Omental fat pad (tissue), 3 donors: ENCODE measurements at regions not wholly inside any gene's neighbourhood (a gene's known extent, or its start where the extent isn't known, plus 50 kb on each side); places are given as distances from the start of the nearest gene placed in this dataset.

ENCODE experiments used
- ATAC-seq: fragments of 150-250 bp; one replicate; pipeline ENCODE4 v1.9.1; 2016; ENCODE audit warnings: mild to moderate bottlenecking, moderate library complexity; ENCODE audit not compliant: low FRiP score
- DNase-seq: peaks from one replicate; pipeline ENCODE4 v3.0.0-alpha.2; 2019; ENCODE audit warnings: low spot score
- TF ChIP-seq, protein P1 (sequence below), 3 donors: fragments of 450-650 bp; IDR thresholded peaks; one replicate each; pipeline ENCODE4 v1.5.1; 2016 to 2017; ENCODE audit warnings: antibody characterized with exemption in 3 of 3, mild to moderate bottlenecking in 3 of 3, moderate library complexity in 2 of 3

DNA sequence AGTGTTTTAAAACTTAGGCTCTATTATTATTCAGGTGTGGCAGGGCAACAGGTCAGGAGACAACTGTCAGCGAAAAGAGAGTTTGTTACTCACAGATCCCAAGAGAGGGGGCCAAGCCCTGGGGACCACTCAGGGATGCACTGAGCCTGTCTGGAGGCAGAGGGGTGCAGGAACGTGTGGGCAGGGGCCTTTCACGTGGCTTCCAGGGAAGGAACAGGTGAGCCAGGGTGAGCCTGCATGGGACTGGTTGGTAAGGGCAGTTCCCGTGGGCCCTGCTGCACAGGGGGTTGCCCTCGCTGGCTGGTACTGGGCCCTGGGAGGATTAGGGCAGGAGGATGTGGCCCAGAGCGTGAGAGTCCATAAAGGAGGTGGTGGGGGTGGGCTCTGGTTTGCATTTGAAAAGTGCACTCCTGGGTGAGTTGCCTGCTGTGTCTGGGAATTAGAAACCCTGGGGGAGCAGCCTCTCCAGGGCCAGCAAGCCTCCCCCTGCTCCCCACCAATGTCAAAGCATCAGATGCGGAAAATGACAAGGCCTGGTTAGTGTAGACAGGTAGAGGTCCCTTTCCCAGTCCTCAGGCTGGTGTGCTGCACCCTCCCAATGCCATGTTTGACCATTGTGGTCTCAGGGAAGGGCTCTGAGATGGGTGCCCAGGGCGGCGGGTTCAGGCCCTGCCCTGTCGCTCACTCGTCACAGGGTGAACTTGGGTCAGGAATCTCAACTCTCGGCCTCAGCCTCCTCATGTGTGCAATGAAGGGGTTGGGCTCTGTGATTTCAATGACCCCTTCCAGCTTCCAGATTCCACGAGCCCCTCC, 127.4 kb upstream of the RPS6KA2 start:
- DNase-seq (no peak), ATAC-seq (no peak)
- TF ChIP-seq, protein P1, sequence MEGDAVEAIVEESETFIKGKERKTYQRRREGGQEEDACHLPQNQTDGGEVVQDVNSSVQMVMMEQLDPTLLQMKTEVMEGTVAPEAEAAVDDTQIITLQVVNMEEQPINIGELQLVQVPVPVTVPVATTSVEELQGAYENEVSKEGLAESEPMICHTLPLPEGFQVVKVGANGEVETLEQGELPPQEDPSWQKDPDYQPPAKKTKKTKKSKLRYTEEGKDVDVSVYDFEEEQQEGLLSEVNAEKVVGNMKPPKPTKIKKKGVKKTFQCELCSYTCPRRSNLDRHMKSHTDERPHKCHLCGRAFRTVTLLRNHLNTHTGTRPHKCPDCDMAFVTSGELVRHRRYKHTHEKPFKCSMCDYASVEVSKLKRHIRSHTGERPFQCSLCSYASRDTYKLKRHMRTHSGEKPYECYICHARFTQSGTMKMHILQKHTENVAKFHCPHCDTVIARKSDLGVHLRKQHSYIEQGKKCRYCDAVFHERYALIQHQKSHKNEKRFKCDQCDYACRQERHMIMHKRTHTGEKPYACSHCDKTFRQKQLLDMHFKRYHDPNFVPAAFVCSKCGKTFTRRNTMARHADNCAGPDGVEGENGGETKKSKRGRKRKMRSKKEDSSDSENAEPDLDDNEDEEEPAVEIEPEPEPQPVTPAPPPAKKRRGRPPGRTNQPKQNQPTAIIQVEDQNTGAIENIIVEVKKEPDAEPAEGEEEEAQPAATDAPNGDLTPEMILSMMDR (IDR thresholded peaks at IDR 0.05): no peak

DNA sequence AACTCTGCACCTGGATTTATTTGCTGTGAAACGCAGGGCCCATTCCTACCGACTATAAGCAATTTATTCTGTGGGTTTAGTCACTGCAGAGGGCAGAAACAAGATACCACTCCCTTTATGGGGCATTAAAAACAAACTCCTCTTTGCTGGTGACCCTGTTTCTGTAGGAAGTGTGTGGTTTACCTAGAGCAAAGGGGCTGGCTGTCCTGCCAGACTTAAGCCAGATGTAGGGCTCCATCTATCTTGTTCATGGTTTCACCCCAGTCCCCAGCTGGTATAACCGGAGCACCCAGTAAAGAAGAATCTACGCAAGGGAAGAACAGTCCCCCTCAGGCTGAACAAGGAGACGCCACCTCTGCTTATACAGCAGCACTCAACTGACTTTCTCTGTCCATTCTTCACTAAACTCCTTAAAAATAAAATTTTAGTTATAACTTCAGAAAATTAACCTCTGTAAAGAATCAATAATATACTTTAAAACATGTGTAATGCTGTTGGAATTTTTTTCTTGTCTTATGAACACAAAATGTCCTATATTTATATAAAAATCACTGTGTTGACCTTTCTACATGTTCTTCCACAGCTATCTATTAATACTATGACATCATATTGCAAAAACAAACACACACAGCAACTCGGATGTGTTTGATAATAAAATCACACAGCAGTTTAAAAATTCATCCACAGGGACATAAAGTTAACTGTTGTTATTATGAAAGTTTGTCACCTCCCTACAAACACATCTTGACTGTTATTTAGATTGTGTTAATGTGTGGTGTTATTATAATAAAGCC, 126.1 kb upstream of the RPS6KA2 start:
- ATAC-seq (no peak), DNase-seq (no peak)
- TF ChIP-seq, protein P1 (IDR thresholded peaks at IDR 0.05): no peak

DNA sequence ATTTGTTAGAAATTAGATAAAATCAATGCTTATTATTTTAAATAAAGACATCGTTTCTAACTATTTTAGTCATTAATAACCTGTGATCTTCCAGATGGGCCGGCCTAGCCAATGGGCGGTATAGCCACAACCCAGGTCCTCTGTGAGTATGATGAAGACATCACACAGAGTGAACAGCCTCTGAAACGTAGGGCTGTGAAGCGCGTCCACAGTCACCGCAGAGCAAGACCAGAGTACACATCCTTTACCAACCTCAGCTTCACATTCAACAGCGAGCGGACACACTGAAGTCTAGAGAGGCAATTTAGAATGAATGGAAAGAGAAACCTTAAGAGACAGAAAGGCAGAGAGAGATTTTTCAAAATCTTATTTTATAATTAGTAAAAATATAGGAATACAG, 125.0 kb upstream of the RPS6KA2 start:
- no peak for DNase-seq
- TF ChIP-seq, protein P1 (IDR thresholded peaks at IDR 0.05): no peak
- ATAC-seq: no peak

DNA sequence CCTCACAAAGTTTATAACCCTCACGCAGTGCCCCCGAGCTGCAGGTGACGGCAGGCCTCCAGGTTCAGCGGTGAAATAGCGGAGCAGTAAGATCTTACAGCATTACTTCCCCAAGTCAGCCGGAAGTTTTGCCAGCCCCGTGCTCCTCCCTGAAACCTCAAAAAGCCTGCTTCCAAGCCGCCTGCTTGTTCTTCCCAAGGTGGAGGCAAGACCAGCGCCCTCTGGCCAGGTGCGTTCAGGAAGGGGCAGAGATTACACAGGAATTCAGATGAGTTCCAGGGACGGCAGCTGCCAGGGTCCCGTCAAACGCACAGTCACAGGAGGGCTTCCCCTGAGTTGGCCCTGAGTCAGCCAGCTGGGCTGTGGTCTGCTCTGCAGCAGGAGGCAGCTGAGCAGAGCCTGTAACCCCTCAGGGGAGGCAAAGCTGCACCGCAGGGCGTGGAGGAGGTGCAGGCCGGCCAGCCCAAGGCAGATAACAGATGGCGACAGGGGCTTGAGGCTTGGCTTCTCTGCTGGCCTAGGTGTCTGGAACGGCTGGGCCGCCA, 124.1 kb upstream of the RPS6KA2 start:
- DNase-seq (no peak), ATAC-seq (no peak)
- TF ChIP-seq, protein P1 (IDR thresholded peaks at IDR 0.05): no peak

DNA sequence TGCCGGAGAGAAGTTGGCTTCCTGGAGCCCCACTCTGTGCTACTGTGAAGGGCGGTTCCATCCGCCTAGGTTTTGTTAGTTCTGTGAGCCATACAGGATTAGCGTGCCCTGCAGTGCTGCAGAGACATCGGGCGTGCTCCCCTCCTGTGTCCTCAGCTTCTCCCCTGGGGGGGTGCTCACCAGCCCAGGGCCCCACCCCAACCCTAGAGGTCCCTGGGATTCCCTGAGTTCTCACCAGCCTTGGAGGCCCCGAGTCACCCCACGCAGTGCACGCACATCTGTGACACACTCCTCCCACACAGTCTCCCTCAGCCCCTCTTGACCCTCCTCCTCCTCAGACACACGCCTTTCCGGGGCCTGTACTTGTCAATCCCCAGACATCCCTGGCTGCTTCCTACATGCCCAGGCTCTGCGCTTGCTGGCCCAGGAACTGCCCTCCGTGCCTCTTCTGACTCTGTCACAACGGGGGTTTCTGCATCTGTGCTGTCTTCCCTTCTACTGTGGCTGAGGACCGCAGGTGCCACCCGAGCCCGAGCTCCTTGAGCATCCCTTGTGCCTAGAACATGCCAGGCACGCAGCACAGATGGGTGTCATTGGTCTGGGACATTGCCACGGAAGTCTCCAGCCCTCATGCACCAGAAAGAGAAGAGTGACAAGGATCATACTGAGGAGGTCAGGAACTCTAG, 123.2 kb upstream of the RPS6KA2 start:
- DNase-seq (no peak), ATAC-seq (no peak)
- TF ChIP-seq, protein P1 (IDR thresholded peaks at IDR 0.05): no peak

DNA sequence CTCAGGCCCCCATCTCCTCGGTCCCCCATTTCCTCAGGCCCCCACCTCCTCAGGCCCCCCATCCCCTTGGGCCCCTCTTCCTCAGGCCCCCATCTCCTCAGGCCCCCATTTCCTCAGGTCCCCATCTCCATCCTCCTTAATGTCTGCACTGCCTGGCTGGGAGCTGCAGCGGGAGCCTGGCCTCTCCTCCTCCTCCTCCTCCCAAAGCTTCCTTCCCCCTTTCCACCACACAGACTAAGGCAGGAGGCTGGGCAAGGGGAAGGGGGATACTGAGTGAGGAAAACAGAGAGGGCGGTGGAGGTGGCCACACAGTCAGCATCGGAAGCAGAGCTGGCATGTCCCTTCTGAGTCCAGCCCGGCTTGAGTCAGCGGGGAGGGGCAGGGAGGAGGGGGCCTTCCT, 122.6 kb upstream of the RPS6KA2 start:
- no peak for ATAC-seq
- TF ChIP-seq, protein P1 (IDR thresholded peaks at IDR 0.05): no peak

More for the DNA sequence above, 122.6 kb upstream of the RPS6KA2 start:
- DNase-seq: no peak
